HG02763 (cell line): ENCODE measurements at regions not wholly inside any gene's neighbourhood (a gene's known extent, or its start where the extent isn't known, plus 50 kb on each side); places are given as distances from the start of the nearest gene placed in this dataset.

Experiments
- ATAC-seq: cut with Tn5 transposase; IDR thresholded peaks from one replicate; pipeline ENCODE4 v1.9.1; 2021; ENCODE audit warnings: mild to moderate bottlenecking, moderate library complexity; ENCODE audit not compliant: unreplicated experiment

- ATAC-seq, result no peak
Measured at GRCh38 chr12:68501226-68501625, 109.5 kb upstream of the RAP1B start.

DNA sequence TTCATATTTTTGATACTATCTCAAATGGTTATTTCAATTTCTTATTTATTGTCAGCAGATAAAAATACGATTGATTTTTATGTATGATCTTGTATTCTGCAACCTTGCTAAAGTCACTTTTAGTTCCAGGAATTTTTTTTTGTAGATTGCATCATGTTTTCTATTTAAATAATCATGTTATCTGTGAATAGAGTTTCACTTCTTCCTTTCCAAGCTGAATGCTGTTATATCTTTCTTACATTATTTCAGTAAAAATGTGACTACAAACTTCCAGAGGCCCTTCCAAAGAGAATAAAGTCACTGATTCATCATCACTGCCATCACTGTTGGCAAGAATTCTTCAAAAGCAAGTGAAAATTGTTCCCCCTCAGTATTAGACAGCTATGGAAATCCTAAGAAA is 104.7 kb upstream of the RAP1B start:
- no peak for ATAC-seq

DNA sequence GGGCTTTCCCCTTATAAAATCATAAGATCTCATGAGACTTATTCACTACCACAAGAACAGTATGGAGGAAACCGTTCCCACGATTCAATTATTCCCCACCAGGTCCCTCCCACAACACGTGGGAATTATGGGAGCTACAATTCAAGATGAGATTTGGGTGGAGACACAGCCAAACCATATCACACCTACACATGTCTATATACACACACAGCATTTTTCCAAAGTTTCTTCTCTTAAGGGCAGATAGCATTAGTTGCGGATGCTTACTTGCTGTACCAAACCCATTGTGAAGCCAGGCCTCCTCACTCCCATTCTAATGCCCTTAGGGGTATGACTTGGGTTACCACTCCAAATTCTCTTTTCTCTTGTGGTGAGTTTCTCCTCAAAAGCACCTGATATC is 104.1 kb upstream of the RAP1B start:
- ATAC-seq, result no peak

GRCh38 chr12:68507657-68508056 is 103.0 kb upstream of the RAP1B start:
- ATAC-seq, result no peak

DNA sequence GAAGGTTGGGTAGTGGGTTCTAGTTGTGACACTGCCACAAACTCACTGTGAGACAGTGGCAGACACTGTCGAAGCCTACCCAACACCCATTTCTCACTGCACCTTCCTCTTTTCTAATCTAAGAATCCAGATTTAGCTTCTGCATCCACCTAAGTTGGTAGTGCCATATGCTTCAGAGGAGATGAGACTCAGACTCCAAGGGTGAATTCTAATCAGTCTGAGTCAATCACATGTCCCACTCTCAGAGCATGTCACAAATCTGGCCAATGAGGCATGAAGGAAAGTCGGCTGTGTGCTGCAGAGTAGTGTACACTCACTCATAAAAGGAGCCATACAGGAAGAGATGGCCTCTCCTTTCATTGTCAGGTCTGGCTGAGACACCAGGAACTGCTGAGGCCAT is 102.1 kb upstream of the RAP1B start:
- ATAC-seq, result no peak

GRCh38 chr12:68509242-68509641 is 101.5 kb upstream of the RAP1B start:
- ATAC-seq, result no peak

GRCh38 chr12:68510397-68510796 is 100.3 kb upstream of the RAP1B start:
- ATAC-seq, result no peak

DNA sequence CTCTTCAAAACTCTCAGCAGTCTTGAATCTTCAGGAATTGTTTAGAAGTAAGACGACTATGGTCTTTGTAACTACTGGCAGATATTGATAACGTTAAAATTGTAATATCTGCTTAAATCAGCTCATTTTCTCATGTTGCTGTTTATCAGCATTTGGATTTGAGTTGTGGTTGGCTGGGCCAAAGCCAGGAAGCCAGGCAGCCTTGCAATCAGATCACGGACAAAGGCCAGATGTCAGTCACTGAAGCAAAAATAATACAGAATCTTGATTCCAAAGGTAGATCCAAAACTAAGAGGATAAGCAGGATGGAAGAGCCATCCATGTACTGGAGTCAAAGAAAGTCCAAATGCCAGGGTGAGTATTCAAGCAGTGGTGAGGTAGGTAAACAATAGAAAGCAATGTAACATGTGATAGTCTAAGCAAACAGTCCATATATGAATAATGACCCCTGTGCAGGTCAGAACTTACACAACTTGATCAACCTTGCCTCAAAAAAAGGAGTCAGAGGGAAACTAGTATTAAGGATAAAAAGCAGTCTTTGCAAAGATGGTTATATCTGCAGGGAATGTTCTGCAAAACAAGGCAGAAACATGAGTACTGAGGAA is 95.8 kb upstream of the RAP1B start:
- no peak for ATAC-seq

- no peak for ATAC-seq
Measured at GRCh38 chr12:68515793-68516192, 94.9 kb upstream of the RAP1B start.

- ATAC-seq, result no peak
Measured at GRCh38 chr12:68521321-68521839, 89.3 kb upstream of the RAP1B start.

DNA sequence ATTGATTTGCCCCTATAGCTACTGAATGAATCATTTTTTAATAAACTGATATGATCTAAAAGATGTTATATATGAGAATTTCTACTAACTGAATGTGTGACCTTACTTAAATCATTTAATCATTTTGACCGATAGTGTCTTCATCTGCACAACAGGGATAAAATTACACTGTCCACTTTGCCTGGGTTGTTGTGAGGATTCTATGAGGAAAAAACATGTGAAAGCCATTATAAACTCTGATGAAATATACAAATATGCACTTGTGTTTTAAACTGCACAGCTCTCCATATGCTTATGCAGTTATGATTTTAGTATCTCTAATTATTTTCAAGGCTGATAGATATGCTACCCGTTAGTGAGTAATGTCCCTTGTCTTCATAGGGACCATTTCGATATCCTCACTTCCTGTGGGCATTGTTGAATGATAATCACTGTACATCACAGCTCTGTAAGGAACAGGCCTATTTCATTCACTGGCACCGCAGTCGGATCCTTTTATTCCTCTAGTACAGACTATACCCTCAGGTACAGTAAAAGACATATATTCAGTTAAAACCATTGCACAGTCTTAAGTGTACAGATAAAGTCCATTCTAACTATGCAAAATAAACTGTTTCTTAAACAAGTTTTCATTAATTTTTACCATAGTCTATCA is 88.7 kb upstream of the RAP1B start:
- no peak for ATAC-seq

GRCh38 chr12:68529466-68529865 is 81.2 kb upstream of the RAP1B start:
- no peak for ATAC-seq

DNA sequence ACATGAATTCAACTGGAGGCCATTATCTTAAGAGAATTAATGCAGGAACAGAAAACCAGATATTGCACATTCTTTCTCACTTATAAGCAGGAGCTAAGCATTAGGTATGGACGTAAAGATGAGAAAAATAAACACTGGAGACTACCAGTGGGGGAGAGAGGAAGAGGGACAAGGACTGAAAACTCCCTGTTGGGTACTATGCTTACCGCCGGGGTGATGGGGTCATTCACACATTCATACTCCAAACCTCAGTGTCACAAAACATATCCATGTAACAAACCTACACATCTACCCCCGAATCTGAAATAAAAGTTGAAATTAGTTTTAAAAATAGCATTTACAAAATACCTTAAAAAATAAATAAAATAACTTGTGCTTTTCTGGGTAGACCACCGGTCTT is 80.8 kb upstream of the RAP1B start:
- no peak for ATAC-seq

DNA sequence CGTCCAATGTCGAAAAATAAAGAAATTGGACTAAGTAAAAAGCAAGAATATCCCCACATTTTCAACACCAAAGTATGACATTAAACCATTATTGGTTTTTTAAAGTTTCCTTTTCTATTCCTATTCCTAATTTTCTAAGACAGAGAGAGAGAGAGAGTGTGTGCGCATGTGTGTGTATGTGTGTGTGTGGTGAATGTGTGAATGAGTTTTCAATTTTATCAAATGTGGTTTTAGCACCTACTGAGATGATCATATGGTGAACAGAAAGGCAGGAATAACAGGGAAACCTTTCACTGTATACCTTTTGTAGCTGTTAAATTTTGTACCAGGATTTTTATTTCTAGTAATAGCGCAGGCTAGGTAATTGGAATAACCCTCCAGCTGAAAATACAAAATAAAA is 80.4 kb upstream of the RAP1B start:
- no peak for ATAC-seq

- no peak for ATAC-seq
Measured at GRCh38 chr12:68530965-68531364, 79.7 kb upstream of the RAP1B start.

DNA sequence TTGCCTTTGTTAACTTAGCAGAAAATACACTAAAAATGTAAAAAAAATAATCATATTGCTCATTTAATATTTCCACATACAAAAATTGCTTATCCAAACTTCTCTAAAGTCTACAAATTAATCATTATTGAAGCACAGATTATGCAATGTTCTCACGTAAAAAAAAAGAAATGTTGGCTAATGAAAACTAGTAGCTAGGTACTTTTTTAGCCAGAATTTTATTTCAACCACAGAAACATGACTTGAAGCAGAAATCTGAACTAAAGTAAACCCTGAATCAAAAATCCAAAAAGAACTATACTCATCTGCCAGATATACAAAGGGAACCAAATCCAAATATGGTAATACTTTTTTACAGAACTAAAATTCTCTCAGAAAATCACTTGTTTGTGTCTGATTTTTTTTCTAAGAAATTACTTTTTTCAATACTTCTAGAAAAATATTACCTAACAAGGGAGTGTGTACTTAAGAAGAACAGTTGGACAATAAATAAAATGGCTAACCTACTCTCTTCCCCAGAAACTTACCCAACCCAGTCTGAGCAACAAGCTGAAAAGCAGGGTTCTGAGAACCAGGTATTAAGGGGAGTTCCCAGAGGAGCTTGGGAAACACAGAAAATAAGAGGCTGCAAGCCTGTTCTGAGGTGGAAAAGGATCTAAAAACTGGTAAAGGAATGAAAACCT is 78.4 kb upstream of the RAP1B start:
- no peak for ATAC-seq

- ATAC-seq, result no peak
Measured at GRCh38 chr12:68532887-68533248, 77.8 kb upstream of the RAP1B start.

- ATAC-seq, result no peak
Measured at GRCh38 chr12:68534108-68534507, 76.6 kb upstream of the RAP1B start.

- no peak for ATAC-seq
Measured at GRCh38 chr12:68536885-68537485, 73.7 kb upstream of the RAP1B start.

- no peak for ATAC-seq
Measured at GRCh38 chr12:68537571-68537970, 73.1 kb upstream of the RAP1B start.

DNA sequence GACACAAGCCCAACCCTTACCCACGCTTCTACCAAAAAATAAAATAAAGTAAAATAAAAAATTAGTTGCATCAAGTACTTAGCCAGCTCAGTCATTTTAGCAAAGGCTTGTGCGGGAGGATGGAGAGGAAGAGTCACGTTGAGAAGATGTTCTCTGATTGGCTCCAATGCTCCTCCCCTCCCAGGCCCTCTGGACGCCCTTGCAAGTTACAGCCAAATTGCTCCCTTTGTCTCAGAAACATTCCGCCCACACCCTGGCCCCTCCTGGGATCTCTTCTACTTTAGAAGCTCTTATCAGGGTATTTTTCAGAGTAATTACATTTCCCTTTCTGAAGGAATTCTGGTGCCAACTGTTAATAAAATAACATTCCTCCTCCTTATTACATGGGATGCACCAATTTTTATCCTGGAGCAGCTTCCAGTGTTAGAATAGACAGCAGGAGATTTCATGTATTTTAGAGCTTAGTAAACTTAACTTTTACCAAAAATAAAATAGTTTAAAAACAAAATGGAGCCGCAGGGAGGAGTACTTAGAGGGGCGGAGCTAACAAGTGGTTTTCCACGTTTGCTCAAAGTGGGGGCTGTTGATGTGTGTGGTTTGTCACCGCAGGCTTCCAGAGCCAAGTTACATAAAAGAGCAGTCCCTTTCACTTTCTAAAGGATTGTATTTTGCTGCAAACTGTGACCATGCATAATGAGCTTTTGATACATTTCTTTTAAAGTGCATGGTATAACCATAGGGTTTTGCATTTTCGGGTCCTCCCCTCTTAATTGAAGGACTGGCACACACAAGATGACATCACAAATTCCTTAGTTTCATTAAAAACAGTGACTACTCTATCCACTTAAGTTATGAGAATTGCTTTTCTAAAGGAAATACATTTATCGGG is 71.7 kb upstream of the RAP1B start:
- ATAC-seq, result no peak
